ENCODE measurements at regions not wholly inside any gene's neighbourhood (a gene's known extent, or its start where the extent isn't known, plus 50 kb on each side); places are given as distances from the start of the nearest gene placed in this dataset.

DNA sequence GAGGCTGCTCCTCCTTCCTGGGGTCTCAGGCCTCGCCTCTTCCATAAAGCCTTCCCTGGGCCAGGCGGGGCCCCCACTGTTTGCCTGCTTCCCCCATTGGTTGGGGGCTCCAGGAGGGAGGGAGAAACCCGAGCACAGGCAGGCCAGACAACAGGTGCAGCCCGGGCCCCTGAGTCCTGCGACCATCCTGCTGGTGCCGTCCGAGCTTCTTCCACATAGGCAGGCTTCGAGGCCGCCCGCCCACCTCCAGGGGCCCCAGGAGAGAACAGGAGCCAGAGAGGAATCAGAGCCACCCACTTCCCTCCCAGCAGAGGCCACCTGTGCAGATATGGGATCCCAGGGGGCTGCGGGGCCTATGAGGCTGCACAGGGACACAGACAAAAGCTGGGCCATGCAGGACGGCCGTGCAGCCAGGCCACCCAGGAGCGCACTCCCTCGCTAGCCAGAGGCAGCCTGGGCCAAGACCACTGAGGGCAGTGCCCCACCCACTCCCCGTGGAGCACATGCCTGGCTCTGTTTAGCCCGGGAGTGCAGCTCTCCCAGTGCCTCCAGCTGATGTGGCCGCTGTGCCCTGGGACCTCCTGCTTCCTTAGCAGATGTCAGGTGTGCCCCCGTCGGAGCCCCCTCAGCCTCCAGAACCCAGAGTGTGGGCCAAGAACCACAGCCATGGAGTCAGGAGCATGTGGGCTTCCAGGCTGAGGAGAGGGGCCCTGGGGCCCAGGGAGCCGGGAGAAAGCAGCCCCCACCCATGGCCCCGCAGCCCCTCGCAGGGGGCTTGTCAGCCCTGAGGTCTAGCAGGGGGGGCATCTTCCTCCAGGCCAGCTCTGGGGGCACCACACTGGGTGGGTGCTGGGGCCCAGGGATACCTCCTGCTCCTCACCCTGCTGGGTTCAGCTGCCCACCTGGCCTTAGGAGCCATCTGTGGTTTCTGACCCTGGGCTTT, 59.9 kb upstream of the INPP5A start (continued):
- TF ChIP-seq ZNF671 (CRISPR knock-in tag; IDR thresholded peaks at IDR 0.05), result no peak
- no peak for TF ChIP-seq NFYB (CRISPR knock-in tag; conservative IDR thresholded peaks at IDR 0.05; ENCODE audit: low read depth)
- TF ChIP-seq CREB1 (CRISPR knock-in tag; IDR thresholded peaks at IDR 0.05), result no peak
- TF ChIP-seq ZBTB43 (CRISPR knock-in tag; IDR thresholded peaks at IDR 0.05), result no peak

DNA sequence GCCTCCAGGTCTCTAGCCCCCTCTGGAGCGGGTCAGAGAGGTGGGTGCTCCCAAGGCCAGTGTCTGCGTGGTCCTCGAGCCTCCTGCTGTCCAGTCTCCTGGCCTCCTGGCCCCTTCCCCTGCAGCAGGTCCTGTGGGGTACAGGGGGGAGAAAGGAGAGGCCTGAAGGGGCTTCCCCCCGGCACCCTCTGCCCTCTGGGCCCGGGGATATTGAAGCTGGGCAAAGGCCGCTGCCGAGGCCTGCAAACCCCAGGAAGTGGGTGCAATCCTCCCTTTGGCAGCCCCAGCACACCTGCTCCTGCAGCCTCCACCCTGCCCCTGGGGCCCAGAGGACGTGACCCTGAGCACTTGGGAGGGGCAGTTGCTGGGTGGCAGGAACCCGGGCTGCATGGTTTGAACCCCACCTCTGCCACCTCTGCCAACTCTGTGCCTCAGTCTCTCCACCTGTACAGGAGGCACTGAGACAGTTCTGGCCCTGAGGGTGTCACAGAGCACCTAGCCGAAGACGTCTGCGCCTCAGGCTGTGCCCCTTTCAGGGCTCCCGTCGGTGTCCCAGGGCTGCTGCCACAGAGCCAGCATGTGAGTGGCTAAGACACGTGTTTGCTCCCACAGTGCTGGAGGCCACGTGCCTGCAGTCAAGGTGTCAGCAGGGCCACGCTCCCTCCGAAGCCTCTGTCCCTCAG, 59.1 kb upstream of the INPP5A start:
- Mint-ChIP-seq H3K9me3 (peaks cover 4% of the 10 kb centered on the region), H3K36me3 (no peaks in the 10 kb centered on the region; the same call in 1 of the 2 replicates), H3K4me1 (peaks cover 5% of the 10 kb centered on the region), H3K27me3 (ENCODE audit: low read depth) (no peaks in the 10 kb centered on the region), H3K27ac (no peak overlapping the region), H3K4me3 (no peak overlapping the region)
- ATAC-seq (no peak), DNase-seq (ENCODE audit: low spot score) (peak; percentile 6)
- CTCF ChIA-PET, result interaction anchor here (2.6 kb wide), 1 partner anchor 15 kb away, joined by 14 read pairs; no protein-coding TSS in a partner anchor
- POLR2A ChIA-PET, result no interaction called here
- TF ChIP-seq USF2 (CRISPR knock-in tag; IDR thresholded peaks at IDR 0.05) (no peak), NR1H2 (CRISPR knock-in tag; IDR thresholded peaks at IDR 0.05) (no peak), ZNF425 (CRISPR knock-in tag; conservative IDR thresholded peaks at IDR 0.05) (no peak), FOXK1 (CRISPR knock-in tag; IDR thresholded peaks at IDR 0.05) (no peak), CREM (CRISPR knock-in tag; IDR thresholded peaks at IDR 0.05) (no peak), EMX1 (CRISPR knock-in tag; IDR thresholded peaks at IDR 0.05) (no peak), SP1 (CRISPR knock-in tag; conservative IDR thresholded peaks at IDR 0.05) (no peak), ZNF263 (CRISPR knock-in tag; IDR thresholded peaks at IDR 0.05; ENCODE audit: low read depth) (no peak), ZBTB21 (CRISPR knock-in tag; IDR thresholded peaks at IDR 0.05; ENCODE audit: borderline replicate concordance) (no peak), ZNF423 (CRISPR knock-in tag; IDR thresholded peaks at IDR 0.05) (no peak), MLX (CRISPR knock-in tag; IDR thresholded peaks at IDR 0.05) (no peak)

GRCh38 chr10:132479024-132479602, 58.5 kb upstream of the INPP5A start:
- ChIA-PET POLR2A (no interaction called here), CTCF (interaction anchor here (1.2 to 1.7 kb wide), 4 partner anchors 8 to 20 kb away, joined by 3 to 5 read pairs (median 4); no protein-coding TSS in a partner anchor)
- Mint-ChIP-seq H3K27ac (no peak overlapping the region), H3K9me3 (peaks cover 4% of the 10 kb centered on the region), H3K27me3 (ENCODE audit: low read depth) (no peaks in the 10 kb centered on the region), H3K4me1 (peaks cover 5% of the 10 kb centered on the region), H3K4me3 (no peak overlapping the region), H3K36me3 (no peaks in the 10 kb centered on the region; the same call in 1 of the 2 replicates)
- ATAC-seq (no peak), DNase-seq (ENCODE audit: low spot score) (peak; percentile 5)
- TF ChIP-seq FOXP4 (CRISPR knock-in tag; IDR thresholded peaks at IDR 0.05), result no peak
- no peak for TF ChIP-seq RORB (CRISPR knock-in tag; IDR thresholded peaks at IDR 0.05)
- TF ChIP-seq EMX1 (CRISPR knock-in tag; IDR thresholded peaks at IDR 0.05), result no peak
- TF ChIP-seq MXD4 (CRISPR knock-in tag; IDR thresholded peaks at IDR 0.05; ENCODE audit: borderline replicate concordance), result no peak
- TF ChIP-seq E2F4 (CRISPR knock-in tag; IDR thresholded peaks at IDR 0.05; ENCODE audit: borderline replicate concordance, low read depth), result no peak
- TF ChIP-seq TCF7 (CRISPR knock-in tag; IDR thresholded peaks at IDR 0.05; ENCODE audit: low read depth), result no peak
- no peak for TF ChIP-seq NR1H2 (CRISPR knock-in tag; IDR thresholded peaks at IDR 0.05)
- TF ChIP-seq ETV6 (CRISPR knock-in tag; IDR thresholded peaks at IDR 0.05), result no peak
- TF ChIP-seq ZNF396 (CRISPR knock-in tag; IDR thresholded peaks at IDR 0.05; ENCODE audit: borderline replicate concordance), result no peak

All from WTC11 (cell line).